Endothelial cell of umbilical vein (primary cell): ENCODE measurements at regions not wholly inside any gene's neighbourhood (a gene's known extent, or its start where the extent isn't known, plus 50 kb on each side); places are given as distances from the start of the nearest gene placed in this dataset.

Experiments
- BruUV-seq: library from RNA; stranded (reverse); fragments of 400-500 nt; replicated peaks from 2 replicates; lab custom pipeline; 2021; lab: Mats Ljungman, UMichigan
- CTCF ChIA-PET: fragments of 300-600, 350-600 bp; sonication (Branson Sonifier 250); formaldehyde crosslinking; loops from one replicate; lab custom pipeline; 2021; ENCODE audit warnings: antibody characterized with exemption, inconsistent platforms; lab: Charles Lee
- POLR2A ChIA-PET: fragments of 300-600, 350-600 bp; sonication (Branson Sonifier 250); formaldehyde crosslinking; loops from one replicate; lab custom pipeline; 2021; ENCODE audit warnings: antibody characterized with exemption, inconsistent platforms; lab: Charles Lee
- DNase-seq: peaks from one replicate; pipeline ENCODE4 v3.0.0-alpha.2; 2011; ENCODE audit warnings: low read depth, low spot score
- FAIRE-seq: peaks from 2 replicates; lab custom pipeline; 2011; peaks lifted over from hg19 to GRCh38; lab: Jason Lieb, UNC
- H2AFZ ChIP-seq: 2 replicates; pipeline ENCODE4 v1.6.0; 2012; ENCODE audit warnings: low read depth, low read length, control low read depth, inconsistent platforms
- H3K27ac ChIP-seq: 2 replicates; pipeline ENCODE4 v1.5.1; 2011; ENCODE audit warnings: low read depth, mild to moderate bottlenecking, control low read depth, low read length, moderate library complexity; ENCODE audit not compliant: insufficient read depth
- H3K27me3 ChIP-seq, 2 experiments: 2 replicates each; pipeline versions ENCODE4 v1.6.0 to v1.6.1; 2011; ENCODE audit warnings: low read length in 2 of 2, mixed read lengths in 1 of 2; ENCODE audit not compliant: control insufficient read depth in 2 of 2, insufficient read depth in 2 of 2
- H3K36me3 ChIP-seq, 2 experiments: 2 replicates in 1 of 2; 3 replicates in 1 of 2; pipeline ENCODE4 v1.5.1; 2011; ENCODE audit warnings: low read length in 2 of 2, mild to moderate bottlenecking in 1 of 2, moderate library complexity in 1 of 2; ENCODE audit not compliant: control insufficient read depth in 2 of 2, insufficient read depth in 2 of 2; ENCODE audit errors: extremely low read depth in 1 of 2
- H3K4me1 ChIP-seq: 3 replicates; pipeline ENCODE4 v1.5.1; 2011; ENCODE audit warnings: mild to moderate bottlenecking, low read length; ENCODE audit not compliant: control insufficient read depth, insufficient read depth; ENCODE audit errors: extremely low read depth
- H3K4me2 ChIP-seq: 2 replicates; pipeline ENCODE4 v1.6.1; 2011; ENCODE audit warnings: low read length, control low read depth, mixed read lengths; ENCODE audit not compliant: insufficient read depth
- H3K4me3 ChIP-seq, 3 experiments: fragments of 200-600 bp in 1 of 3; sonication (generic), shearing (Covaris generic) in 1 of 3; replicated peaks in 1 of 3; 2 replicates each; pipeline ENCODE4 v1.5.1; 2011 to 2016; ENCODE audit warnings: control low read depth in 3 of 3, low read length in 3 of 3, mild to moderate bottlenecking in 2 of 3, inconsistent platforms in 1 of 3, low read depth in 1 of 3, moderate library complexity in 1 of 3; ENCODE audit not compliant: insufficient read depth in 1 of 3
- H3K79me2 ChIP-seq: 2 replicates; pipeline ENCODE4 v1.6.0; 2012; ENCODE audit warnings: low read length, inconsistent platforms; ENCODE audit not compliant: control insufficient read depth, insufficient read depth
- H3K9ac ChIP-seq: replicated peaks from 2 replicates; pipeline ENCODE3; 2011; ENCODE audit warnings: low read length, control low read depth; ENCODE audit not compliant: insufficient read depth; ENCODE audit errors: extremely low read depth
- H3K9me1 ChIP-seq: replicated peaks from 3 replicates; pipeline ENCODE4 v1.6.0; 2011; ENCODE audit warnings: mild to moderate bottlenecking, low read length; ENCODE audit not compliant: control insufficient read depth, insufficient read depth; ENCODE audit errors: extremely low read depth
- H3K9me3 ChIP-seq: replicated peaks from 2 replicates; pipeline ENCODE4 v1.5.1; 2012; ENCODE audit warnings: low read length, inconsistent platforms; ENCODE audit not compliant: control insufficient read depth, insufficient read depth
- H4K20me1 ChIP-seq: replicated peaks from 2 replicates; pipeline ENCODE3; 2011; ENCODE audit warnings: mild to moderate bottlenecking, low read length; ENCODE audit not compliant: control insufficient read depth, insufficient read depth; ENCODE audit errors: extremely low read depth
- CTCF ChIP-seq, 2 donors: IDR thresholded peaks; 1 replicate in 1 of 2; 2 replicates in 1 of 2; pipeline ENCODE4 v1.5.1; 2011; ENCODE audit warnings: low read length in 2 of 2, mild to moderate bottlenecking in 2 of 2, moderate library complexity in 2 of 2, control low read depth in 1 of 2, inconsistent platforms in 1 of 2, low read depth in 1 of 2; ENCODE audit not compliant: insufficient read depth in 1 of 2; ENCODE audit errors: extremely low read depth in 1 of 2
- EZH2 ChIP-seq: IDR thresholded peaks from 2 replicates; pipeline ENCODE4 v1.6.1; 2012; ENCODE audit warnings: borderline replicate concordance, low read depth, mild to moderate bottlenecking, moderate library complexity, low read length, inconsistent platforms; ENCODE audit not compliant: severe bottlenecking
- FOS ChIP-seq: IDR thresholded peaks from 2 replicates; pipeline ENCODE4 v1.6.1; 2011; ENCODE audit warnings: mild to moderate bottlenecking, low read length, moderate library complexity, borderline replicate concordance; ENCODE audit not compliant: insufficient read depth
- GATA2 ChIP-seq: IDR thresholded peaks from 2 replicates; pipeline ENCODE4 v1.7.0; 2011; ENCODE audit warnings: low read depth, mild to moderate bottlenecking, moderate library complexity, mixed read lengths, low read length; ENCODE audit not compliant: insufficient read length, insufficient read depth
- JUN ChIP-seq: IDR thresholded peaks from 2 replicates; pipeline ENCODE4 v1.6.1; 2011; ENCODE audit warnings: borderline replicate concordance, low read depth; ENCODE audit not compliant: insufficient read length, insufficient read depth
- MAX ChIP-seq: IDR thresholded peaks from 2 replicates; pipeline ENCODE4 v1.6.1; 2011; ENCODE audit not compliant: insufficient read depth, insufficient read length
- MYC ChIP-seq: IDR thresholded peaks from one replicate; pipeline ENCODE4 v1.6.1; 2011; ENCODE audit warnings: mild to moderate bottlenecking, low read depth, low read length
- POLR2A ChIP-seq: IDR thresholded peaks from 2 replicates; pipeline ENCODE4 v1.6.1; 2012; ENCODE audit warnings: low read depth, mild to moderate bottlenecking, control low read depth, low read length
- POLR2AphosphoS5 ChIP-seq: IDR thresholded peaks from 2 replicates; pipeline ENCODE4 v1.6.1; 2012; ENCODE audit warnings: low read depth, mild to moderate bottlenecking, control low read depth, low read length, moderate library complexity; ENCODE audit not compliant: insufficient read depth
- dilution Hi-C: fragments of 300-500 bp; cut with MboI; formaldehyde crosslinking; loops from one replicate; pipeline ENCODE4 v1.15.0; 2019; ENCODE audit warnings: low sequenced_read_pairs; ENCODE audit not compliant: extremely low pct_ligation_motif_present
- intact Hi-C: fragments of 100-400 bp; cut with micrococcal nuclease; formaldehyde crosslinking; loops from one replicate; pipeline ENCODE4 v1.10.0; 2022

GRCh38 chr6:92459606-92460005 is 959.8 kb downstream of the EPHA7 start:
- CTCF ChIA-PET = no interaction called here
- peak; percentile 24 for DNase-seq

GRCh38 chr6:92446052-92446451 is 973.3 kb downstream of the EPHA7 start:
- FAIRE-seq (no peak), DNase-seq (no peak)
- H3K9me3 ChIP-seq = no peaks in the 10 kb centered on the region
- no peaks in the 10 kb centered on the region for H3K36me3 ChIP-seq
- no peak overlapping the region for H3K4me3 ChIP-seq
- TF ChIP-seq JUN = no peak
- no peak for TF ChIP-seq MYC
- TF ChIP-seq GATA2 = no peak
- no peak for TF ChIP-seq CTCF (IDR thresholded peaks at IDR 0.05; ENCODE audit: extremely low read depth in 1 of 2, insufficient read depth in 1 of 2, low read depth in 1 of 2, low read length in 2 of 2)
- no peak for TF ChIP-seq FOS
- no peak for TF ChIP-seq POLR2AphosphoS5
- TF ChIP-seq POLR2A = no peak
- TF ChIP-seq EZH2 = no peak
- ChIA-PET POLR2A (no interaction called here), CTCF (interaction anchor here (1.3 kb wide), 1 partner anchor 11 kb away, joined by 3 read pairs; no protein-coding TSS in a partner anchor)
- no peak overlapping the region for H2AFZ ChIP-seq
- BruUV-seq = no TSS peak
- no peaks in the 10 kb centered on the region for H4K20me1 ChIP-seq
- H3K9ac ChIP-seq = no peak overlapping the region
- H3K9me1 ChIP-seq = no peaks in the 10 kb centered on the region
- no peak overlapping the region for H3K4me2 ChIP-seq
- intact Hi-C loops (no loop called here), dilution Hi-C loops (no loop called here)
- H3K27ac ChIP-seq = no peak overlapping the region
- H3K27me3 ChIP-seq = no peaks in the 10 kb centered on the region
- H3K4me1 ChIP-seq = no peaks in the 10 kb centered on the region
- no peaks in the 10 kb centered on the region for H3K79me2 ChIP-seq

More at GRCh38 chr6:92459606-92460005, 959.8 kb downstream of the EPHA7 start:
- dilution Hi-C loops (no loop called here), intact Hi-C loops (no loop called here)
- TF ChIP-seq FOS (peak; percentile 9), MAX (no peak), JUN (peak; percentile 43)
- H3K27me3 ChIP-seq = no peaks in the 10 kb centered on the region
- no peak overlapping the region for H3K9ac ChIP-seq
- POLR2A ChIA-PET = no interaction called here
- H3K79me2 ChIP-seq = no peaks in the 10 kb centered on the region
- H3K4me2 ChIP-seq = peak overlapping the region; percentile 25
- FAIRE-seq = no peak
- no peak overlapping the region for H3K4me3 ChIP-seq
- no peak overlapping the region for H2AFZ ChIP-seq
- no peak overlapping the region for H3K27ac ChIP-seq
- no peaks in the 10 kb centered on the region for H3K9me3 ChIP-seq
- BruUV-seq = no TSS peak
- H3K9me1 ChIP-seq = no peaks in the 10 kb centered on the region
- peaks cover 5% of the 10 kb centered on the region for H3K4me1 ChIP-seq
- no peaks in the 10 kb centered on the region for H4K20me1 ChIP-seq
- H3K36me3 ChIP-seq = no peaks in the 10 kb centered on the region
